ENCODE measurements at regions not wholly inside any gene's neighbourhood (a gene's known extent, or its start where the extent isn't known, plus 50 kb on each side); places are given as distances from the start of the nearest gene placed in this dataset.

DNA sequence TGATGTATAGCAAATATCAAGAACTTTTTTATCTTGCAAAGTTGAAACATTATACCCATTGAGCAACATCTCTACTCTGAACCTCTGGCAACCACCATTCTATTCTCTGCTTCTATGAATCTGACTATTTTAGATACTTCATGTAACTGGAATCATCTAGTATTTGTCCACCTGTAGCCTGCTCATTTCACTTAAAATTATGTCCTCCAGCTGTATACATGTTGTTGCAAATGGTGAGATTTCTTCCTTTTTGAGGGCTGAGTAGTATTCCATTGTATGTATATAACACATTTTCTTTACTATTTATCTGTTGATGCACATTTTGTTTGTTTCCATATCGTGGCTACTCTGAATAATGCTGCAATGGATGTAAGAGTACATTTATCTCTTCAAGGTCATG lies 476.3 kb upstream of the LRRC4C start:
- TF ChIP-seq EZH2 (IDR thresholded peaks at IDR 0.05; ENCODE audit: low read length, missing control alignments), result no peak
- TF ChIP-seq, protein P1, sequence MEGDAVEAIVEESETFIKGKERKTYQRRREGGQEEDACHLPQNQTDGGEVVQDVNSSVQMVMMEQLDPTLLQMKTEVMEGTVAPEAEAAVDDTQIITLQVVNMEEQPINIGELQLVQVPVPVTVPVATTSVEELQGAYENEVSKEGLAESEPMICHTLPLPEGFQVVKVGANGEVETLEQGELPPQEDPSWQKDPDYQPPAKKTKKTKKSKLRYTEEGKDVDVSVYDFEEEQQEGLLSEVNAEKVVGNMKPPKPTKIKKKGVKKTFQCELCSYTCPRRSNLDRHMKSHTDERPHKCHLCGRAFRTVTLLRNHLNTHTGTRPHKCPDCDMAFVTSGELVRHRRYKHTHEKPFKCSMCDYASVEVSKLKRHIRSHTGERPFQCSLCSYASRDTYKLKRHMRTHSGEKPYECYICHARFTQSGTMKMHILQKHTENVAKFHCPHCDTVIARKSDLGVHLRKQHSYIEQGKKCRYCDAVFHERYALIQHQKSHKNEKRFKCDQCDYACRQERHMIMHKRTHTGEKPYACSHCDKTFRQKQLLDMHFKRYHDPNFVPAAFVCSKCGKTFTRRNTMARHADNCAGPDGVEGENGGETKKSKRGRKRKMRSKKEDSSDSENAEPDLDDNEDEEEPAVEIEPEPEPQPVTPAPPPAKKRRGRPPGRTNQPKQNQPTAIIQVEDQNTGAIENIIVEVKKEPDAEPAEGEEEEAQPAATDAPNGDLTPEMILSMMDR (conservative IDR thresholded peaks at IDR 0.05 in 1 of 2, IDR thresholded peaks at IDR 0.05 in 1 of 2; ENCODE audit: low read depth in 1 of 2, low read length in 2 of 2), result no peak
